ENCODE measurements at regions not wholly inside any gene's neighbourhood (a gene's known extent, or its start where the extent isn't known, plus 50 kb on each side); places are given as distances from the start of the nearest gene placed in this dataset.

DNA sequence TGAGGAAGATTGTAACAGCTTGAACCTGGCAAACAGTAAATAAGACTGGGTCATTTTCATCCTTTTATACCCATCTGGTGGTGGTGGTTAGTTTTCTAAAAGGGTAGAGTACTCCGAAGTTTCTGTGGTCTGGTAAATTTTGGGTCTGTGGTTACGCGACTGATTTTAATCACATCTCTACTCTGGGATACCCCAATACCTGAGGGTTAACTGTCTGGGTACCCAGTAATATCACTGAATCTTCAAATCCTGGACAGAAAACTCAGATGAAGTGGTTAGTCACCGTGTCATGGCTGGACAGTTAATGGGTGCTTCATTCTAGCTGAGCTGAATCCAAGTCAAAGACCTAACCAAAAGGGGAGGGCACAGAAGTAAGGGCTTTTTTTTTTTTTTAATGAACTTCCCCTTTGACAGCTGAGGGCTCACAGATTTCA, 474.2 kb downstream of the GADD45G start:
- no peak for DNase-seq

DNA sequence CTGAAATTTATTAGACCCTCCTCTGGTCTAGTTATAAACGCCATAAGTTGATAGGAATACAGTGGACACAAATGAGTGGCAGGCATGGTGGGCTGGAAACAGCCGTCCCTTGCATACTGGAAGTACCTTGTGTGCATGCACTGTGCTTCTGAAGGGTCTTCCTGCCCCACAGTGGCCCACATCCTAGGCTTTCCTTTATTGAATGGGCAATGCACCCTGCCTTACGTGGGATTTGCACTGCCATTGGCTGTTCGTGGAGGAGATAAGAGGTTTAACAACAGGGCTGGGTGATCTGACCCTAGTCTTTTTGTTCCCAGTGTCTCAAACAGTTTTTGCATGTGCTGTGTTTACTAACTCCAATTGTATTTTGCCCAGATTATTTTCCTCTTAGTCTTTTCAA, 480.8 kb downstream of the GADD45G start:
- DNase-seq, result no peak

DNA sequence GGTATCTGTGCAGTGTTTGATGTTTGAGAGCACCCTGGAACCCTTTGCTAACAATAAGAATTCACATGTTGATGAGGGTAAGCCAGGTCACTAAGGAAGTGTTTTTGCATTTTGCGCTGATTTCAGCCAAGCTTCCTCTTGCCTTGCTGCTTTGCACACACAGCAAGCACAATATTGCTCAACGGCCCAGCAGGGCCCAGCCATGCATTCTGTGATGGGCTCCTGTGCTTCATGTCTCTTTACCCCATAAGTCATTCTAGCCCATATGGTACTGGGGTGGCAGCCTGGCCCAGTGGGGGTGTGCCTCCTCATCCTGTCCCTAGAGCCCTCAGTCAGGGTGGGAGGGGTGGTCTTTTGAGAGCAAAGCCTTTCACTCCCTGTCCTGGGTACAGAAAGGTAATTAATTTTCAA, 481.3 kb downstream of the GADD45G start:
- DNase-seq, result no peak

DNA sequence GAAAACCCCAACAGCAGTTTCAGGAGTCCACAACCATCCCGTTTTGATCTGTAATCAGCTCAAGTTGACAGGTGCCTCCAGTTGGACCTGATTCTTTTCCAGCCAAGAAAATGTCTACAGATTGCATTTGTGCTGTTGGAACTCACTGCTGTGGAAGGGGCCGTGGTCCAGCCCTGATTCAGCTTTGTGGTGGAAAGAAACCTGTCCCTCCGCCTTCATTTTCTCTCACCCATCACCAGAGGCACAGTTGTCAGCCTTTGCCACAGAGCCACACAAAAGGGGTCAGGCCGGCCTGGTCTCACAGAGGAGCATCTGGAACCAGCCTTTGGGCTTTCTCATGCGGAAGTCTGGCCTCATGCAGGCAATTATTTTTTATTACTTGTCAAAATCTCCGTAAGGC, 483.6 kb downstream of the GADD45G start:
- DNase-seq, result no peak

DNA sequence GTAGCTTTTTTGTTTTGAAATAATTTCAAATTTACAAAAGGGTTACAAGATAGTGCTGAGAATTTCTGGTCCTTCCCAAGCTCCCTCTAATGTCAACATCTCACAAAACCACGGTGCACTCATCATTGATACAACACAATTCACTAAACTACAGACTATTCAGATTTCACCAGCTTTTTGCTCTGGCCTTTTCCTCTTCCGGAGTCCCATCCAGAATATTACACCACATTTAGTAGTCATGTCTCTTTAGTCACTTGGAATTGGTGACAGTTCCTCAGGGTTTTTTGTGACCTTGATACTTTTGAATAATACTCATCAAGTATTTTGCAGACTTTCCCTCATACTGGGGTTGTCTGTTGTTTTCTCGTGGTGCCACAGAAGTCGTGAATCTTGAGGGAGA, 484.0 kb downstream of the GADD45G start:
- DNase-seq, result no peak

DNA sequence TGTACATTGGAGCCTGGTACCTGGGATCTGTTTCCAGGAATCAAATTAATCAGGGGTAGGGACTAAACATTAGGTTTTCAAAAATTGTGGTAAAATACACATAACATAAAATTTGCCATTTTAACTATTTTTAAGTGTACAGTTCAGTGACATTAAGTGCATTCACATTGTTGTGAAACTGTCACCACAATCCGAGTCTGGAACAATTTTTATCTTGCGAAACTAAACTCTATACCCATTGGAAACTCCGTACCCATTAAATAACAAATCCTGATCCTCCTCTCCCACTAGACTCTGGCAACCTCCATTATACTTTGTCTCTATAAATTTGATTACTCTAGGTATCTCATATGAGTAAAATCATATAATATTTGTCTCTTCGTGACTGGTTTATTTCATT, 486.2 kb downstream of the GADD45G start:
- no peak for DNase-seq

DNA sequence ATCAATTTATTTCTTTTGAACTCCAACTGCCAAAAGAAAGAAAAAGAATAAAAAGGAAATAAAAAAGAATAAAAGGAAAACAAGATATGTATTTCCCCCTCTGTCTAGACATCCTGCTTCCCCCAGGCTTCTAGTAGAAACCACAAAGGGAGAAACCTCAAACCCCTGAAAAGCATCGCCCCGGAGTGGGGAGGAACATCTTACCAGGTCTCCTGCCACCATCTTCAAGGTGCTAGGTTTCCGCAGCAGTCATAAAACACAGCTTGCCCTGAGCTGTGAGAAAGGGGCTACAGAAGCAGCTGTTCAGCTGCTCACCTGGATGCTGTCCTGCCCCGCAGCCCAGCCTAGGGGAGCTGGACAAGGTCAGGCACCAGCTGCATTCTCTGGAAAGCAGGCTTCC, 487.7 kb downstream of the GADD45G start:
- DNase-seq, result no peak

DNA sequence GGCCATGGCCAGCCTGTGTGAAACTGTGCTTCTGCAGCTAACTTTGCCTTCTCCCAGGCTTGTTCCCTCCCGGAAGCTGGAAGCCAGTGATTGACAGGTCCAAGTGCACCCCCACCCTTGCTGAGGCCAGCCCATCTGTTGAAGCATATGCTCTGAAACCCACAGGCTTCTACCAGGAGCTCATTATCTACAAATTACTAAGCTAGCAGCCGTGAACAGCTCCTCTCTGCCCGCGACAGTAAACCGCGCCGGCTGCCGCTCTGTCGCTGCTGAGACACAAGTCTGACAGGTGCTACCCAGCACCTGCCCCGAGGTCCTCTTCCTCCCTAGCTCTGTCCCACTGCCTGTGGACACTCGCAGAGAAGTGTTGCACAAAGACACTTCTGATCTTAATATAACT, 490.9 kb downstream of the GADD45G start:
- peak; percentile 95 for DNase-seq

DNA sequence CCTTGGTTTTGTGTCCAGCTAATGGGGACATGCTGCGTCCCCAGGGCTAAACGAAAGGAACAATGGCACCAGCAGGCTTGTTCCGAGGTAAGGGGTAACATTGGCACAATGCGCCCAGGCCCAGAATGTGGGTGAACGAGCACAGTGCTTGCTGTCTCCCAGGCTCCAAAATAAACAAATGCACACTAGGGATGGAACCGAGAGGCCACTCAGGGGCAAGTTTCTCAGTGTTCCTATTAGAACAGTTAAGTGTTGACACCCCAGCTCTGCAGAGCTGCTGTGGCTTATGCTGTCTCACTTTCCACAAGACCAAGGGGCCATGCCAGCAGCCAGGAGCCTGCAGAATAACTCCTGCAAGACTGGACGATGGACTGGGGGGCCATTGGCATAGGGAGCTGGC, 492.4 kb downstream of the GADD45G start:
- no peak for DNase-seq

DNA sequence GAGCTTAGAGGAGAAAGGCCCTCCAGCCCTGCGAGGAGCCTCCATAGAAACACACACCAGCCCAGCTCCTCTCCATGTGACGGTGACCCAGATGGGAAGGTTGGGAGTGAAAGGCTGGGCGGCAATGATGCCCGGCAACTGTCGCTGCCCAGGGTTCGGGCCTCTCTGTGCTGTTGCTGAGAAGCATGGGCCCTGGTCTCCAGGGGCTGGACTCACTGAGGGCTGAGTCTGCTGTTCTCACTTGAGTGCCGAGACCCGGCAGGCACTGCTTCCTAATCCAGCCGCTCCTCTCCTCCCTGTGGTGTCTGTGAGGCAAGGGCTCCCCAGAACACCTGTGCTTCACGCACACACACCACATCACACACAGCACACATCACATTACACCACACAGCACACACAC, 493.6 kb downstream of the GADD45G start:
- DNase-seq, result no peak

DNA sequence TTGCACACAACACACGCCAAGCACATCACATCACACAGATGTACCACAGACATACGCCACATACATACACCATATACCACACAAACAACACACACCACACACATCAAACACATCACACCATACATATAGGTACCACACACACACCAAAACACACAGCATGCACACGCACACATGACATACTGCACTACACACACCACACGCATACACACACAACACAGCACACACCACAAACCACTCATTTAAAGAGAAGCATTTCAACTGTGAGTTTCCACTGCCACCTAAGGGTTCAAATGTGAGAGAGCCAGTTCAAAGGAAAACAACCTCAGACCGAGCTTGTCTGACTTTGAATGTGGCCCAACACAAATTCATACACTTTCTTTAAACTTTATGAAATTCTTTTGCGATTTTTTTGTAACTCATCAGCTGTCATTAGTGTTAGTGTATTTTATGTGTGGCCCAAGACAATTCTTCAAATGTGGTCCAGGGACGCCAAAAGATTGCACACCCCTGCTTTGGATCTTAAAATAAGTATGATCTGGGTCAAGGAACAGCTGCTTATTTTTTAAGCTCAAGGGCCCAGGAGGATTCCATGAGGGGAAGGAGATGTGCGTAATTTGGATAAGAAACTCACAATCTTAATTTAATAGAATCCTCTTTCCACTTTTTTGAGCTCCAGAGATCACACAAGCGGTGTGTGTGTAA, 494.6 kb downstream of the GADD45G start:
- peak; percentile 40 for DNase-seq

DNA sequence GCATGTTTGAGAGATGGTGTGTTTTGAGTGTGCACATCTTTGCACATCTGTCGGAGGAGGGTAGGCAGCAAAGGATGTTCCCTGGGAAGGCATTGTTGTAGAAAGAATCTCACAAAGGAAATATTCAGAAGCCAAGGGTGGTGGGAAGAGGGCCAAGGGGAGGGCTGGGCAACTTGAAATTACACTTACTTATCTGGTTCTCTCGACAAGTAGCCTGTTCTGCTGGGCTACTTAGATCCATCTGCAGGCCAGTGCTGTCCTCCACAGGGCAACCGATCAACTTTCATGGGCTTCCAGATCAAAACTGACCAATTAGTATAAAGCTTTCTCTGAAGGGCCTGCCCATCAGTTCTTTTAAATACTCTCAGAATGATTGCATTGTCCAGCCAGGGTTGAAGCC, 495.2 kb downstream of the GADD45G start:
- no peak for DNase-seq

DNA sequence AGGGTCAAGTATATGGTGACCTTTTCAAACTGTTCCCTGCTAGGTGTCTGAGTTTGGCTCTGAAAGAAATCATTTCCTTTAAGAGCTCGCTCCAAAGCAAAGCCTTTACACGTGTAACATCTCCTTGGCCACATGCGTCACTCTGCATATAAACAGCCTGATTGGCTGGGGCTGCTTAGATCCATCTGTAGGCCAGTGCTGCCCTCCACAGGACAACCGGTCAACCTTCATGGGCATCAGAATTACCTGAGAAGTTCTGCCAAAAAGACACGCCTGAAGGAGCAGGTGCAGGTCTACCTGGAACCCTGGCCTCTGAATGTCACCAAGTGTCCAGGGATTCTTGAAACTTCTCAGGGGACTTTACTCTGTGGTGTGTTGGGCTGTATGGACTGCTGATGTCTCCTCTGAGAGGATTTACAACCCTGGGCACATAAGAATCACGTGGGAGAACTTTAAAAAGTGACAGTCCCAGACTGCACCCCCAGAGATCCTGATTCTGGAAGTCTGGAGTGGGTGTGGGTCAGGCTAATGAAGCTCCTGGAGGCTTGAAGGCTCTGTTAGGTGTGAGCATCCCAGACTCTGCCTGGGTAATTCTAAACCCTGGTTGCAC, 497.6 kb downstream of the GADD45G start:
- peak; percentile 87 for DNase-seq

DNA sequence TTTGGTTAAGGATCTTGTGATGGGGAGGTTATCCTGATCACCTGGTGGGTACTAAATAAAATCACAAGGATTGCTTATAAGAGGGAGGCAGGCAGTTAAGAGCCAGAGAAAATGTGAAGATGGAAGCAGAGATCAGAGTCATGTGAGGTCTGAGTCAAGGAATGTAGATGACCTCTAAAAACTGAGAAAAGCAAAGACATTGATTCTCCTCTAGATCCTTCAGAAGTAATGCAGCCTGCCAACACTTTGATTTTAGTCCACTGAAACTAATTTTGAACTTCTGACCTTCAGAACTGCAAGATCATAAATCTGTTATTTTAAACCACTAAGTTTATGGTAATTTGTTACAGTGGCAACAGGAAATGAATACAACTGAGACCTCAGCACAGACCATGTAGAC, 499.0 kb downstream of the GADD45G start:
- no peak for DNase-seq

DNA sequence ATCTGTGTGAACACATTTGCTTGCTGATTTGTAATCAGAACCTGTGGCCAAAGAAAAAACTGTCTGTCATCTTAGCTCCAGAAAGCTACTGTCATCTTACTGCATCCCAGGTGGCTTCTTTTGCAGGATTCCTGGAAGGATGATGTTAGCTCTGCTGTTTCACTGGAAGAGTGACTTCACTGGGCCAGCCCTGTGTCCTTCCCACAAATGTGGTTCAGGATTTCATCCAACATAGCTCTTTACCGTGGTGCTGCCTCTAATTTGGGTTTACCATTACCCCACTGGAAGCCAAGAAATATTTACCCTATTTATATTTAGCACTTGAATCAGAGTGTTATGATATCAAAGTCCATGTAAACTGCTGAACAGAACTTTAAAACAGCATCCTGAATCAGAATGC, 501.0 kb downstream of the GADD45G start:
- no peak for DNase-seq

DNA sequence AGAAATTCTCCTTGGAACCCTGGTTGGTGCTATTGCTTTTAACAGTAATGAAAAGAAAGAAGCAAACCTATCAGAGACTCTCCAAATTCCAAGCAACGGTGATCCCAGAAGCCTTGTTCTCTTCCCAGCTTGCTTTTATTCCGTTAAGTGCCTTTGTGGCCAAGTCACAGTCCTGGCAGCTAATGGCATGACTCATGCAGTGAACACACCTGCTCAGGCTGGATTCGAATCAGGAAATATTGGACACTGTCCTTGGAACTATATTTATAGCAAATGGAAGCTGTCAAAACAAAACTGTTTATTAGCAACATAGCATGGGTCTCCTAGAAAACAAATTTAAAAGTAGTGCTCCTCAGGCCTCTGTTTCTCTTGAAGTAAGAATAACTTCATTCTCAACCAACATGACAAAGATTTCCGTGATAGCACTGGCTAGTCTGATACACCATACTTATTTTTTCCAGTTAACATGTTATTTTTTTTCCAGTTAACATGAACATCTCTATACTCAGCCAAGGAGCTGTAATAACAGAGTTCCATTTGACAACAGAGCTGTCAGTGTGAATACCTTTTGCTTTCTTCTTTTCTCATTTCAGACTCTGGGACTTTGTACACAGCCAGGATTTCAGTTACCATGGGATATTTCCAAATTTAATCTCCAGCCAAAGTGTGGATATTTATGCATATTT, 502.4 kb downstream of the GADD45G start:
- peak; percentile 33 for DNase-seq

DNA sequence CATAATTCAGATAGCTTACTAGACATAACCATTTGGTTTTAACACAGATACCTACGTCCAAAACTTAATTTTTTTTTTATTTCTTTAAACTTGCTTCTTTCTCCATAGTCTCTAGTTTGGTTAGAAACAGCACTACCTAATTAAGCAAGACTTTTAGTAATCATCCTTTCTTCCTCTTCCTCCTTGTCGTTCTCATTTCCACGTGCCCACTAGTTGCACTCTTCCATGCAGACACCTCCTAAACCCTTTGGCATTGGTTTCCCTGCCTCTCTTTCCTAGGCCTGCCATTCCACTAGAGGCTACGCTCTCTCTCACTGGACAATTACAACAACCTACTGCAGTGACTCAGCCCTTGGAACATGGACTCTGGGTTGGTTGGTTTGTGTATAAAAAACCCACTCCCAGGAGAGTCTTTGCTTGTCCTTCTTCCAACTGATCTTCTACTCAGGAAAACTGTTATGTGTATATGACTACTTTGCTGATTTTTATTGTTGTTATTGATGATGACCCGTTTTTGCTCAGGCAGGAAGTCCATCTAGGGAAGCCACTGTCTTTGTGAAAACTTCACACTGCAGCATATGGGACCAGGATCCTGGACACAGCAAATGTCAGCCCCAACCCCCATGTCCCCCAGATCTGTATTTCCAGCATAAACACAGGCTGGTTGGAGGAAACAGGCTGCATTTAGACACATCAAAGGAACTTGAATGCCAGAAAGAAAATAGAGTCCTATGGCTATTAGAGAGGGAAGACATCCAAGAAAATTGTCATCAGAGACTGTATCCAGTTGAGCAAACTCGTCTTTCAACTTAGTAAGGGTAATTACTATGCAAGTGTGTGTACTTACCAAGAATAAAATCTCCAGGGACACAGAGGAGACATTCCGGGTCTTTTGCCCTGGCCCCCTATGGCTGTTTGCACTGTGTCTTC, 503.2 kb downstream of the GADD45G start:
- DNase-seq, result no peak

DNA sequence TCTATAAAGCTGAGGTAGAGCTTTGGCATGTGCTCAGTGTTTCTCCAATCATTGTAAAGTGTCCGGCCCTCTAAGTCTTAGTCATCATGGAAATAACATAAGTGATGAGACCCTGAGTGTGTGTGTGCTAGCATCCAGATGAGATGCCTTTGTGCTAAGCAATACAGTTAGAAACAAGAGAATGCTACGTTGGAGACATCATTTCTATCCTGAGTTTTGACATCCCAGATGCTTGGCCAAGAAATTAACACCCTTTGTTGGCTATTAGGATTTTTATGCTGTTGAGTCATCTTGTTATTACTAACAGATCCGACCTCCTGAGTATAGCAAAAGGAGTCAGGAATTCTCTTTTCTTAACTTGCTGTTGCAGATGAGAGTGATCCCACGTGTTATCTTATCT, 508.0 kb downstream of the GADD45G start:
- DNase-seq, result no peak

DNA sequence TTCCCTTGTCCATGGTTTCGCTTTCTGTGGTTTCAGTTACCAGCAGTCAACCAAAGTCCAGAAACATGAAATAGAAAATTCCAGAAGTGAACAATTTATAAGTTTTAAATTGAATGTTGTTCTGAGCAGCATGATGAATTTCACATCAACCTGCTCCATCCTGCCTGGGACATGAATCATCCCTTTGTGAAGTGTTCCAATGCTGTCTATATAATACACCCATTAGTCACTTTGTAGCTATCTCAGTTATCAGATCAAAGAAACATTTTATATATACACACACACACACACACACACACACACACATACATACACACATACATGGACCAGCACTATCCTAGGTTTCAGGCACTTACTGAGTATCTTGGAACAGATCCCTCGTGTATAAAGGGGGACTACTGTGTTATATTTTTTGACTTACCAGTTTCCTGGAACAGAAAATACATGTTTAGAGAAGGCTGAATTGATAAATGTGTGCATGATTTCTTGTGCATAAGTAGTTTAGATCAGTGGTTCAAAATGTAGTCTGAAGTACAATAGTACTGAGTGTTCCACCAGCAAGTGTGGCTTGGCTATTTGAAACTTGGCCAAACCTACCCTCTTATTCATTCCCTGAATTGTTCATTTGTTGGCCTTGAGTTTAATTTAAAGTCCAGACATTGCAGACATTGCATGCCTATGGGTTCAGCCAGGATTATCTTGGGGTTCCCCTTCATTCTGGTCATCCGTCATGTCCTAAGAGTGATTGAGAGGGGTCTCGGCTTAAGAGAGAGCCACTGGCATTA, 510.0 kb downstream of the GADD45G start:
- no peak for DNase-seq

DNA sequence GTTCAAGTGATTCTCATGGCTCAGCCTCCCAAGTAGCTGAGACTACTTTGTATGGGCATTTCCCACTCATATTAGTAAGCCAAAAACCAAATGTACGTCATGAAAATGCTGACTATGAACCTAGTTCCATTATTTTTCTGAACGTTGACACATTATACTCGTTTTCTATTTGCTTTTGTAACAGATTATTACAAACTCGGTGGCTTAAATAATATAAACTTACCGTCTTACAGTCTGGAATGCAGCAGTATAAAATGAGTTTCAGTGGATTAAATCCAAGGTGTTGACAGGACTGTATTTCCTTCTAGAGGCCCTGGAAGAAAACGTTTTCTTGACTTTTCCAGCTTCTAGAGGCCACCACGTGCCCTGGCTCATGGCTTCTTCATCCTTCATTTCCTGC, 517.0 kb downstream of the GADD45G start:
- DNase-seq, result no peak

DNA sequence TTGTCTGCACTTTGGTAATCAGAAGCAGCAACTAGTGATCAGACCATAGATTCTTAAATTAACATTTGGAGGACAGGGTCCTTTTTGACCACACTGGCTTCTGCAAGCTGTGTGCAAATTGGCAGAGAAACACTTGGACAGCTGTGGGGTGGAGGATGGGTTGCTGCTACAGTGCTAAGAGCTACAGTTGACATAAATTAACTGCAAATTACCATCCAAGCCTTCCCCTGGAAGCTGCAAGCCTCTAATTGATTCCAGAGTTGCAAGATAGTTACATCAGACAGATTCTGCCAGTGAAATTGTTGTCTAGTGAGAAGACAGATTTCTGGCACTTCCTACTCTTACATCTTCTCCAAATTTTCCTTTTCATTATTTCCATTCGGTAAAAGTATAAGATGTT, 517.7 kb downstream of the DIRAS2 start:
- DNase-seq, result peak; percentile 84

DNA sequence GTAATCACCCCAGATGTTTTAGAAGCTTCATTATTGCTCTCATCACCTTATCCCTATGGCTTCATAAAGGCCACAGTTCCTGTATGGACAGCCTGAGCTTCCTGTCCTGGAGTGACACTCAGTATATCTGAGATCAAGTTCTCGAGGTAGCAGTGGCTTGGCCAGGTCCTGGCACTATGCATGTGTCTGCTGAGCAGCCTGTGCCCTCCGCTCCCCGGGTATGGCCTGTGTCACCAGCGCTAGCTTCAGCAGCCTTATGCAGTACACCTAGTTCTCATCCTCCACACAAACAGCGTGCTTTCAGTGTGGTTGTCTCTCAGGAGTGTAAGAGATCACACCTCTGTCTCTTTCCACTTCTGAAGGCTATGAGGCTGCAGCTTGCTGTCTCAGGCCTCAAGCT, 514.7 kb downstream of the DIRAS2 start:
- DNase-seq, result no peak
